PFSK-1 (cell line): ENCODE measurements at regions not wholly inside any gene's neighbourhood (a gene's known extent, or its start where the extent isn't known, plus 50 kb on each side); places are given as distances from the start of the nearest gene placed in this dataset.

Experiments used
- FOXP2 ChIP-seq: optimal IDR thresholded peaks from 2 replicates; pipeline ENCODE3; 2011; ENCODE audit warnings: borderline replicate concordance, control low read depth, inconsistent platforms; ENCODE audit not compliant: insufficient read depth; ENCODE audit errors: extremely low read length, extremely low read depth
- POLR2AphosphoS5 ChIP-seq: IDR thresholded peaks from 2 replicates; pipeline ENCODE4 v1.6.1; 2012; ENCODE audit warnings: low read depth, mild to moderate bottlenecking, control low read depth, low read length, moderate library complexity
- REST ChIP-seq, 2 experiments: IDR thresholded peaks; 2 replicates each; pipeline versions ENCODE4 v1.6.1 to v1.8.0; 2011 to 2012; ENCODE audit warnings: low read depth in 2 of 2, low read length in 2 of 2, control low read depth in 1 of 2, inconsistent platforms in 1 of 2, mild to moderate bottlenecking in 1 of 2, moderate library complexity in 1 of 2; ENCODE audit not compliant: insufficient read depth in 1 of 2
- SIN3A ChIP-seq: IDR thresholded peaks from 2 replicates; pipeline ENCODE4 v1.6.1; 2012; ENCODE audit warnings: mild to moderate bottlenecking, low read length, moderate library complexity, borderline replicate concordance; ENCODE audit not compliant: insufficient read depth
- TAF1 ChIP-seq: IDR thresholded peaks from 2 replicates; pipeline ENCODE4 v1.6.1; 2012; ENCODE audit warnings: low read length, control low read depth, borderline replicate concordance; ENCODE audit not compliant: insufficient read depth

GRCh38 chr6:103893141-103893581 lies 966.6 kb downstream of the HACE1 start:
- no peak for TF ChIP-seq TAF1
- TF ChIP-seq POLR2AphosphoS5, result no peak
- TF ChIP-seq SIN3A, result no peak
- no peak for TF ChIP-seq REST (IDR thresholded peaks at IDR 0.05; ENCODE audit: insufficient read depth in 1 of 2, low read depth in 2 of 2, low read length in 2 of 2)
- TF ChIP-seq FOXP2, result no peak

GRCh38 chr6:103886951-103887350 lies 972.8 kb downstream of the HACE1 start:
- TF ChIP-seq FOXP2, result no peak
- TF ChIP-seq POLR2AphosphoS5, result no peak
- no peak for TF ChIP-seq TAF1
- no peak for TF ChIP-seq SIN3A
- no peak for TF ChIP-seq REST (IDR thresholded peaks at IDR 0.05; ENCODE audit: insufficient read depth in 1 of 2, low read depth in 2 of 2, low read length in 2 of 2)

- TF ChIP-seq REST (IDR thresholded peaks at IDR 0.05; ENCODE audit: insufficient read depth in 1 of 2, low read depth in 2 of 2, low read length in 2 of 2) (no peak), SIN3A (no peak), FOXP2 (no peak), POLR2AphosphoS5 (no peak), TAF1 (no peak)
Observed at GRCh38 chr6:103885446-103885845, 974.3 kb downstream of the HACE1 start.

- TF ChIP-seq SIN3A, result no peak
- TF ChIP-seq FOXP2, result no peak
- TF ChIP-seq REST (IDR thresholded peaks at IDR 0.05; ENCODE audit: insufficient read depth in 1 of 2, low read depth in 2 of 2, low read length in 2 of 2), result no peak
- no peak for TF ChIP-seq TAF1
- no peak for TF ChIP-seq POLR2AphosphoS5
Observed at GRCh38 chr6:103879800-103880199, 979.9 kb downstream of the HACE1 start.

GRCh38 chr6:103875221-103875620 lies 984.5 kb downstream of the HACE1 start:
- TF ChIP-seq POLR2AphosphoS5 (no peak), FOXP2 (no peak), REST (IDR thresholded peaks at IDR 0.05; ENCODE audit: insufficient read depth in 1 of 2, low read depth in 2 of 2, low read length in 2 of 2) (no peak), TAF1 (no peak), SIN3A (no peak)
